ENCODE measurements at regions not wholly inside any gene's neighbourhood (a gene's known extent, or its start where the extent isn't known, plus 50 kb on each side); places are given as distances from the start of the nearest gene placed in this dataset.

DNA sequence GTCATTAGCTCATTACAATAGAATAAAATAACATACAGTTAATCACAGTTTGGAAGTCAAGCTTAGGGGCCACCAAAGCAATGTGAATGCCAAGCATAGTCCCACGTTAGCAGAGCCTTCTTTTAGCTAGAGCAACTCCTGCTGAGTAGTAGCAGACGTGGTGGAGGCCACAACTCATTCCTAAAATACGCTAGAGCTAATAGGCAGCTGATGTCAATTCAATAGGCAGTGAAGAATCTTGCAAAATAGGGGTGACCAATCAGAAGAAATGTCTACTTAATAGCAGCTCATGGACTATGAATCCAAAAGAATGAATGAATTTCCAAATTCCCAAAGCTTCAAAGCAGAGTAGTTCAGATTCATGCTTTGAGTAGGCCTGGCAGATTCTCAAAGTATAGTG, 292.9 kb upstream of the RORA start:
- no peaks in the 10 kb centered on the region for H3K4me1 ChIP-seq (ENCODE audit: insufficient read depth, low read length)
- ATAC-seq (ENCODE audit: insufficient read depth, low read depth): no peak
- H2AFZ ChIP-seq (ENCODE audit: low read depth, low read length): no peak overlapping the region
- H3K36me3 ChIP-seq (ENCODE audit: insufficient read depth, low read length): no peaks in the 10 kb centered on the region
- H3K27ac ChIP-seq (ENCODE audit: low read length): no peak overlapping the region
- H3K4me3 ChIP-seq (ENCODE audit: low read depth in 1 of 2, low read length in 2 of 2): no peak overlapping the region
- H4K20me1 ChIP-seq (ENCODE audit: insufficient read depth, low read length): no peaks in the 10 kb centered on the region
- no peak overlapping the region for H3K4me2 ChIP-seq (ENCODE audit: insufficient read depth, low read length)
- H3K27me3 ChIP-seq (ENCODE audit: insufficient read depth, low read length, poor library complexity): peaks cover 2% of the 10 kb centered on the region
- no peaks in the 10 kb centered on the region for H3K9me3 ChIP-seq (ENCODE audit: insufficient read depth, low read length, severe bottlenecking)
- DNase-seq: no peak
- H3K79me2 ChIP-seq (ENCODE audit: insufficient read depth, low read length): no peaks in the 10 kb centered on the region
- TF ChIP-seq, protein P1, sequence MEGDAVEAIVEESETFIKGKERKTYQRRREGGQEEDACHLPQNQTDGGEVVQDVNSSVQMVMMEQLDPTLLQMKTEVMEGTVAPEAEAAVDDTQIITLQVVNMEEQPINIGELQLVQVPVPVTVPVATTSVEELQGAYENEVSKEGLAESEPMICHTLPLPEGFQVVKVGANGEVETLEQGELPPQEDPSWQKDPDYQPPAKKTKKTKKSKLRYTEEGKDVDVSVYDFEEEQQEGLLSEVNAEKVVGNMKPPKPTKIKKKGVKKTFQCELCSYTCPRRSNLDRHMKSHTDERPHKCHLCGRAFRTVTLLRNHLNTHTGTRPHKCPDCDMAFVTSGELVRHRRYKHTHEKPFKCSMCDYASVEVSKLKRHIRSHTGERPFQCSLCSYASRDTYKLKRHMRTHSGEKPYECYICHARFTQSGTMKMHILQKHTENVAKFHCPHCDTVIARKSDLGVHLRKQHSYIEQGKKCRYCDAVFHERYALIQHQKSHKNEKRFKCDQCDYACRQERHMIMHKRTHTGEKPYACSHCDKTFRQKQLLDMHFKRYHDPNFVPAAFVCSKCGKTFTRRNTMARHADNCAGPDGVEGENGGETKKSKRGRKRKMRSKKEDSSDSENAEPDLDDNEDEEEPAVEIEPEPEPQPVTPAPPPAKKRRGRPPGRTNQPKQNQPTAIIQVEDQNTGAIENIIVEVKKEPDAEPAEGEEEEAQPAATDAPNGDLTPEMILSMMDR (IDR thresholded peaks at IDR 0.05; ENCODE audit: borderline replicate concordance, extremely low read depth, low read length, poor library complexity, severe bottlenecking): no peak
- TF ChIP-seq EZH2 (IDR thresholded peaks at IDR 0.05; ENCODE audit: borderline replicate concordance, low read depth, low read length, severe bottlenecking): no peak
- no peak overlapping the region for H3K9ac ChIP-seq (ENCODE audit: low read depth, low read length)

DNA sequence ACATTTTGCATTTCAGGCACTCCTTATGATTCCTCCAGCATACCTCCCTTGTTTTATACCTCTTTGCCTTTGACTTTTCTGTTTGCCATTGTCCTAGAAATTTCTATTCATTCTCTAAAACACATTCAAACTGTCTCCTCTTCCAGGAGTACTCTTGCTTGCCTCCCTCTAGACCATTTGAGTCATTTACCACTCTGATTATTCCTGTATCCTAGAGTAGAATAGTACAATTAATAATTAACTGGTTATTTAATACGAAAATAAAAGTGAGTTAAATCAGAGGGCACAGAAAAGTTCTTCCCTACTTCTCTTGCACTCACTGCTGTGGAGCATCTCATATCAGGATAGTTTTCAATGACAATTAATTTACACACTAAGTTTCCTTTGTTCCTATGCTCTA, 290.2 kb upstream of the RORA start:
- no peak for TF ChIP-seq EZH2 (IDR thresholded peaks at IDR 0.05; ENCODE audit: borderline replicate concordance, low read depth, low read length, severe bottlenecking)
- TF ChIP-seq, protein P1 (IDR thresholded peaks at IDR 0.05; ENCODE audit: borderline replicate concordance, extremely low read depth, low read length, poor library complexity, severe bottlenecking): no peak
- H3K79me2 ChIP-seq (ENCODE audit: insufficient read depth, low read length): no peaks in the 10 kb centered on the region
- ATAC-seq (ENCODE audit: insufficient read depth, low read depth) (no peak), DNase-seq (no peak)
- no peaks in the 10 kb centered on the region for H3K9me3 ChIP-seq (ENCODE audit: insufficient read depth, low read length, severe bottlenecking)
- H4K20me1 ChIP-seq (ENCODE audit: insufficient read depth, low read length): no peaks in the 10 kb centered on the region
- no peaks in the 10 kb centered on the region for H3K4me1 ChIP-seq (ENCODE audit: insufficient read depth, low read length)
- no peak overlapping the region for H3K4me3 ChIP-seq (ENCODE audit: low read depth in 1 of 2, low read length in 2 of 2)
- no peak overlapping the region for H3K4me2 ChIP-seq (ENCODE audit: insufficient read depth, low read length)
- no peak overlapping the region for H2AFZ ChIP-seq (ENCODE audit: low read depth, low read length)
- H3K27me3 ChIP-seq (ENCODE audit: insufficient read depth, low read length, poor library complexity): peaks cover 8% of the 10 kb centered on the region
- H3K9ac ChIP-seq (ENCODE audit: low read depth, low read length): no peak overlapping the region
- H3K36me3 ChIP-seq (ENCODE audit: insufficient read depth, low read length): no peaks in the 10 kb centered on the region
- no peak overlapping the region for H3K27ac ChIP-seq (ENCODE audit: low read length)

DNA sequence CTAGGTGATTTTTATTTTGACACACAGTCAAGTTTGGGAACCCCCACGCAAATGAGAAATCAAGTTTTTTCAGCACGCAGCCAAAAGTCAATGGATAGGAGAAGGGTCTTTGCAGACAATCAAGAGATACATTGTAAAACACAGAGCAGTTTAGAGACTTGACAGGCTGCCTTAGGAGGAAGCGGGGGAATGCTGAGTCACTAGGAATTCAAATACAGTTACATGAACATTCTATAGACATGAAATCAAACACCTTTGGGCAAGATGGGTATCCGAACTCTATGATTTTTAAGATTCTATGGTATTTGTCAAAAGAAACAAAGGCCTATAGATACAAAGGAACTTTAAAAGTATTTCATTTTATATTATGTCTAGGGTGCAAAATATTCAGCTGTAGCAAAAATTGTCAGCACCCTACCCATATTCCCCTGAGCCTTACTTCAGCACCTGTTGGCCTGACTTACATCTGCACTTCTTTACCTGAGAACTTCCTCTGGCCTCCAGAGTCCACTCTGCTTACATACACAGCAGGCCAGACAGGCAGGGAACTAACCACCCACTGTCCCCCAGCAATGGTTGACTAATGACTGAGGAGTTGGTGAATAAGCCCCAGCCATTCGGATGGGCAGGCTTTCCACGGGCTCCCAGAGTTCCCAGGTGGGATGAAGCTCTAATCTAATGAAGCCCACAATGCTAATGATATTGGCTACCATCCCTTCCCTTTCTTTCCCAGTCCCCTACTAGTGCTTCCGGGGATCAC, 289.3 kb upstream of the RORA start:
- TF ChIP-seq EZH2 (IDR thresholded peaks at IDR 0.05; ENCODE audit: borderline replicate concordance, low read depth, low read length, severe bottlenecking): no peak
- TF ChIP-seq, protein P1 (IDR thresholded peaks at IDR 0.05; ENCODE audit: borderline replicate concordance, extremely low read depth, low read length, poor library complexity, severe bottlenecking): no peak

More for the DNA sequence above, 289.3 kb upstream of the RORA start:
- no peak for DNase-seq
- Histone ChIP-seq H3K27ac (ENCODE audit: low read length) (no peak overlapping the region), H3K27me3 (ENCODE audit: insufficient read depth, low read length, poor library complexity) (peaks cover 8% of the 10 kb centered on the region), H3K9ac (ENCODE audit: low read depth, low read length) (no peak overlapping the region), H4K20me1 (ENCODE audit: insufficient read depth, low read length) (no peaks in the 10 kb centered on the region), H3K36me3 (ENCODE audit: insufficient read depth, low read length) (no peaks in the 10 kb centered on the region), H3K9me3 (ENCODE audit: insufficient read depth, low read length, severe bottlenecking) (no peaks in the 10 kb centered on the region), H3K79me2 (ENCODE audit: insufficient read depth, low read length) (no peaks in the 10 kb centered on the region), H3K4me1 (ENCODE audit: insufficient read depth, low read length) (no peaks in the 10 kb centered on the region), H3K4me2 (ENCODE audit: insufficient read depth, low read length) (no peak overlapping the region), H3K4me3 (ENCODE audit: low read depth in 1 of 2, low read length in 2 of 2) (no peak overlapping the region), H2AFZ (ENCODE audit: low read depth, low read length) (no peak overlapping the region)
- ATAC-seq (ENCODE audit: insufficient read depth, low read depth): no peak
